WI38 (cell line): ENCODE measurements at regions not wholly inside any gene's neighbourhood (a gene's known extent, or its start where the extent isn't known, plus 50 kb on each side); places are given as distances from the start of the nearest gene placed in this dataset.

Source experiments
- H3K4me3 ChIP-seq: 2 replicates; pipeline ENCODE4 v1.5.1; 2011; ENCODE audit warnings: low read depth, mild to moderate bottlenecking, control low read depth, low read length
- CTCF ChIP-seq: IDR thresholded peaks from 2 replicates; pipeline ENCODE4 v1.5.1; 2012; ENCODE audit warnings: low read depth, mild to moderate bottlenecking, control low read depth, low read length

GRCh38 chr4:175380841-175381240 is 431.2 kb downstream of the GPM6A start:
- H3K4me3 ChIP-seq, result no peak overlapping the region
- TF ChIP-seq CTCF, result no peak

- no peak overlapping the region for H3K4me3 ChIP-seq
- no peak for TF ChIP-seq CTCF
Measured at GRCh38 chr4:175385797-175386196, 426.3 kb downstream of the GPM6A start.

GRCh38 chr4:175386776-175387507 is 425.1 kb downstream of the GPM6A start:
- no peak for TF ChIP-seq CTCF
- H3K4me3 ChIP-seq, result no peak overlapping the region

GRCh38 chr4:175394208-175394607 is 417.9 kb downstream of the GPM6A start:
- H3K4me3 ChIP-seq, result no peak overlapping the region
- no peak for TF ChIP-seq CTCF

- no peak for TF ChIP-seq CTCF
- H3K4me3 ChIP-seq, result no peak overlapping the region
Measured at GRCh38 chr4:175405961-175406360, 406.1 kb downstream of the GPM6A start.

GRCh38 chr4:175407926-175408325 is 404.1 kb downstream of the GPM6A start:
- no peak for TF ChIP-seq CTCF
- H3K4me3 ChIP-seq, result no peak overlapping the region

- TF ChIP-seq CTCF, result no peak
- H3K4me3 ChIP-seq, result no peak overlapping the region
Measured at GRCh38 chr4:175411251-175411650, 400.8 kb downstream of the GPM6A start.
